A549 (cell line): ENCODE measurements at regions not wholly inside any gene's neighbourhood (a gene's known extent, or its start where the extent isn't known, plus 50 kb on each side); places are given as distances from the start of the nearest gene placed in this dataset.

ENCODE experiments used
- ATAC-seq, 2 experiments: fragments of 200-7000 bp in 1 of 2; fragments of >200 bp in 1 of 2; cut with Nextera tagmentation in 1 of 2; cut with Tn5 transposase in 1 of 2; 3 replicates each; pipeline versions ENCODE4 v1.8.0 to v1.9.1; 2018 to 2020; ENCODE audit warnings: mild to moderate bottlenecking in 1 of 2, moderate library complexity in 1 of 2
- CTCF ChIA-PET: fragments of 300-600 bp; sonication (Branson Sonifier 250); formaldehyde crosslinking; extraction: SDS; loops from one replicate; lab custom pipeline; 2021; ENCODE audit warnings: antibody characterized with exemption, inconsistent platforms; lab: Yijun Ruan, JAX
- POLR2A ChIA-PET: fragments of 350-600 bp; formaldehyde crosslinking; extraction: SDS; loops from one replicate; lab custom pipeline; 2021; ENCODE audit warnings: antibody characterized with exemption, inconsistent platforms; lab: Yijun Ruan, JAX
- DNase-seq, 2 experiments: peaks; one replicate each; pipeline versions ENCODE4 v3.0.0 to v3.0.0-alpha.2; 2011 to 2016; ENCODE audit warnings: low read depth in 1 of 2, low spot score in 1 of 2
- FAIRE-seq: peaks from 2 replicates; lab custom pipeline; 2011; peaks lifted over from hg19 to GRCh38; lab: Jason Lieb, UNC
- H3K27ac ChIP-seq, 2 experiments: fragments of >200 bp; sonication (Bioruptor Twin); formaldehyde crosslinking; 3 replicates each; pipeline ENCODE4 v1.5.1; 2016 to 2017
- H3K4me1 ChIP-seq: fragments of >200 bp; sonication (Bioruptor Twin); formaldehyde crosslinking; 3 replicates; pipeline ENCODE4 v1.6.1; 2016
- H3K4me2 ChIP-seq: fragments of >200 bp; sonication (Bioruptor Twin); formaldehyde crosslinking; 3 replicates; pipeline ENCODE4 v1.6.1; 2016
- H3K4me3 ChIP-seq: fragments of >200 bp; sonication (Bioruptor Twin); formaldehyde crosslinking; 3 replicates; pipeline ENCODE4 v1.5.1; 2016
- H3K9me3 ChIP-seq: fragments of >200 bp; sonication (Bioruptor Twin); formaldehyde crosslinking; 3 replicates; pipeline ENCODE4 v1.6.1; 2016
- BCL3 ChIP-seq: fragments of >200 bp; sonication (Bioruptor Twin); formaldehyde crosslinking; IDR thresholded peaks from 3 replicates; pipeline ENCODE4 v1.6.1; 2016
- BHLHE40 ChIP-seq: IDR thresholded peaks from 2 replicates; pipeline ENCODE4 v1.6.1; 2012; ENCODE audit warnings: low read depth, low read length, inconsistent platforms
- CBX8 ChIP-seq: fragments of 200-600 bp; sonication (generic); IDR thresholded peaks from 2 replicates; pipeline ENCODE4 v1.6.1; 2016
- CEBPB ChIP-seq, 2 experiments: fragments of >200 bp in 1 of 2; sonication (Bioruptor Twin) in 1 of 2; formaldehyde crosslinking in 1 of 2; IDR thresholded peaks; 2 replicates each; pipeline ENCODE4 v1.6.1; 2012 to 2016
- CHD4 ChIP-seq: fragments of 200-600 bp; sonication (generic); IDR thresholded peaks from 2 replicates; pipeline ENCODE4 v1.6.1; 2016; ENCODE audit warnings: antibody characterized with exemption, mild to moderate bottlenecking, borderline replicate concordance
- E2F6 ChIP-seq: IDR thresholded peaks from 2 replicates; pipeline ENCODE4 v1.6.1; 2012; ENCODE audit warnings: low read depth, borderline replicate concordance
- EHF ChIP-seq: fragments of 250-450 bp; sonication (Bioruptor Pico); IDR thresholded peaks from 2 replicates; pipeline ENCODE4 v1.5.0; 2020; ENCODE audit warnings: mild to moderate bottlenecking
- ELK1 ChIP-seq: fragments of 150-350 bp; IDR thresholded peaks from 2 replicates; pipeline ENCODE4 v1.6.1; 2014; ENCODE audit warnings: low read depth, mild to moderate bottlenecking, low read length
- HEYL ChIP-seq: fragments of 250-450 bp; sonication (Bioruptor Pico); IDR thresholded peaks from 2 replicates; pipeline ENCODE4 v1.8.0; 2021; ENCODE audit warnings: mild to moderate bottlenecking, moderate library complexity
- HOXB13 ChIP-seq: fragments of 250-450 bp; sonication (Bioruptor Pico); IDR thresholded peaks from 2 replicates; pipeline ENCODE4 v1.5.0; 2020; ENCODE audit warnings: low read depth, mild to moderate bottlenecking, moderate library complexity
- JUN ChIP-seq, 2 experiments: fragments of >200 bp; sonication (Bioruptor Twin); formaldehyde crosslinking; IDR thresholded peaks; 2 replicates in 1 of 2; 3 replicates in 1 of 2; pipeline ENCODE4 v1.6.1; 2016 to 2017
- KDM1A ChIP-seq: fragments of 200-600 bp; sonication (generic); IDR thresholded peaks from 2 replicates; pipeline ENCODE4 v1.6.1; 2016; ENCODE audit warnings: low read depth, mild to moderate bottlenecking
- MAFK ChIP-seq: fragments of 450-650 bp; IDR thresholded peaks from 2 replicates; pipeline ENCODE4 v1.6.1; 2014; ENCODE audit not compliant: partially characterized antibody
- MAZ ChIP-seq: fragments of 150-350 bp; IDR thresholded peaks from 2 replicates; pipeline ENCODE4 v1.6.1; 2014; ENCODE audit warnings: antibody characterized with exemption, low read depth, low read length, borderline replicate concordance
- MYC ChIP-seq: IDR thresholded peaks from 2 replicates; pipeline ENCODE4 v1.6.1; 2012; ENCODE audit warnings: mild to moderate bottlenecking, inconsistent platforms, low read length, improper control_type of control experiment, borderline replicate concordance
- NPAS2 ChIP-seq: fragments of 250-450 bp; sonication (Bioruptor Pico); IDR thresholded peaks from 2 replicates; pipeline ENCODE4 v1.8.0; 2022; ENCODE audit warnings: mild to moderate bottlenecking, moderate library complexity, borderline replicate concordance
- PHF8 ChIP-seq: fragments of 200-600 bp; sonication (generic); IDR thresholded peaks from 2 replicates; pipeline ENCODE4 v1.6.1; 2016; ENCODE audit warnings: low read depth, mild to moderate bottlenecking, antibody characterized with exemption, moderate library complexity, borderline replicate concordance
- POLR2A ChIP-seq: IDR thresholded peaks from 2 replicates; pipeline ENCODE4 v1.6.1; 2012; ENCODE audit warnings: mild to moderate bottlenecking, low read length
- POLR2AphosphoS2 ChIP-seq: conservative IDR thresholded peaks from 2 replicates; pipeline ENCODE4 v1.6.1; 2012; ENCODE audit warnings: low read length, improper control_type of control experiment, inconsistent platforms
- SMC3 ChIP-seq: fragments of >200 bp; sonication (Bioruptor Twin); formaldehyde crosslinking; IDR thresholded peaks from 3 replicates; pipeline ENCODE4 v1.6.1; 2018; ENCODE audit warnings: inconsistent platforms
- TP53 ChIP-seq: fragments of 250-450 bp; sonication (Bioruptor Pico); IDR thresholded peaks from 2 replicates; pipeline ENCODE4 v1.5.0; 2021; ENCODE audit warnings: mild to moderate bottlenecking, moderate library complexity
- ZC3H11A ChIP-seq: fragments of 450-650 bp; IDR thresholded peaks from 2 replicates; pipeline ENCODE4 v1.6.1; 2014; ENCODE audit warnings: antibody characterized with exemption, mild to moderate bottlenecking
- WGBS: methylation state at CpG from one replicate; pipeline ENCODE4 v1.1.6; 2017; ENCODE audit errors: missing lambda C conversion rate; 5-methylcytosine and 5-hydroxymethylcytosine counted together
- TF ChIP-seq, protein P1 (sequence below): fragments of 250-450 bp; sonication (Bioruptor Pico); IDR thresholded peaks from 2 replicates; pipeline ENCODE4 v1.5.0; 2021; ENCODE audit warnings: mild to moderate bottlenecking, moderate library complexity, borderline replicate concordance

DNA sequence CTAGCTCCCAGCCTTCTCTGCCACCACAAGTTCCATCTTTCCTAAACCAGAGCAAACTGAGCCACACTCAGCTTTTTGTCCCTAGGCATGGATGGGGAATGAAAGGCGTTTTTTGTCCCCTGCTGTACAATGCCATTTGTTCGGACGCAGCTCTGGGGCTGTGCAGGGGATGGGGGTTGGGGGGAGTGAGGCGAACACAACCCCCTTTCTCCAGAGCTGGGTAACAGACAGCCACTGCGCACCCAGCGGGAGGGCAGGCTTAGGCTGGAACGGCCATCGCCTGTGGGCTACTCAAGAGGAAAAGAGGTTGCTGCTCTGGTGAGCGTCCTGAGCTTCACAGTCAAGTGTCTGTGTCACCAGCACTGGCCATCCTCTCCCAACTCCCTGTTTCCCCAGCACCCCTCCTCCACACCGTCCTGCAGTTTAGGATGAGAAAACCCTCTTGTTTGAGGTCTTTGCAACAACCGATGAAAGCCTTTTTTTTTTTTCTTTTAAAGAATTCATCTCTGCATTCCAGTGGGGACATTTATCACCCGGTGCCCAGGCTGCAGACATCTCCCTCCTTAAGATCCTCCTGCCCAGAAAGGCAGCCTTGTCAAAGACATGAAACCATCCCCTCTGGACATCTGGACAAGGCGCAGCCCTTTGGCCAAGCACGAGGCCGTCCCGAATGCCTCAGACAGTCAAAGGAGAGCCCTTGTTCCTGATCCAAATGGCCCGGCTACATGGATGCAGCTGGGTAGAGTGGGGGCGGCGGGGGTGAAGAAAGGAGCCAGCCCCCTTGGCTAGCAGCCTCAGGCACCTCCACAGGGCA is 419.6 kb downstream of the BCOR start:
- H3K27ac ChIP-seq: no peak overlapping the region
- H3K4me3 ChIP-seq: no peak overlapping the region
- no peak for DNase-seq
- H3K4me2 ChIP-seq: no peak overlapping the region
- POLR2A ChIA-PET: no interaction called here
- H3K9me3 ChIP-seq: no peaks in the 10 kb centered on the region
- FAIRE-seq: no peak
- CTCF ChIA-PET: interaction anchor here (1.4 kb wide), 1 partner anchor 9 kb away, joined by 3 read pairs; no protein-coding TSS in a partner anchor
- no peaks in the 10 kb centered on the region for H3K4me1 ChIP-seq
- no peak for TF ChIP-seq POLR2A
- TF ChIP-seq EHF (CRISPR knock-in tag): no peak
- no peak for TF ChIP-seq BCL3
- no peak for TF ChIP-seq POLR2AphosphoS2
- TF ChIP-seq E2F6: no peak
- no peak for TF ChIP-seq PHF8
- no peak for TF ChIP-seq ZC3H11A
- TF ChIP-seq JUN (IDR thresholded peaks at IDR 0.05): no peak
- no peak for TF ChIP-seq SMC3
- TF ChIP-seq CEBPB (IDR thresholded peaks at IDR 0.05): no peak
- no peak for TF ChIP-seq ELK1
- TF ChIP-seq NPAS2 (CRISPR knock-in tag): no peak
- TF ChIP-seq HOXB13 (CRISPR knock-in tag): no peak
- WGBS: 85% methylated on average over 16 of the region's 19 CpGs
- ATAC-seq: no peak

- FAIRE-seq (no peak), ATAC-seq (no peak), DNase-seq (no peak)
- TF ChIP-seq POLR2A: no peak
- TF ChIP-seq CHD4: no peak
- no peak for TF ChIP-seq POLR2AphosphoS2
- TF ChIP-seq KDM1A: no peak
- TF ChIP-seq SMC3: no peak
- TF ChIP-seq CEBPB (IDR thresholded peaks at IDR 0.05): no peak
- TF ChIP-seq JUN (IDR thresholded peaks at IDR 0.05): no peak
- no peak for TF ChIP-seq TP53 (CRISPR knock-in tag)
- no peak for TF ChIP-seq HEYL
- no peak for TF ChIP-seq MAZ
- ChIA-PET CTCF (interaction anchor here (1.4 kb wide), 1 partner anchor 9 kb away, joined by 3 read pairs; no protein-coding TSS in a partner anchor), POLR2A (no interaction called here)
- Histone ChIP-seq H3K4me2 (no peak overlapping the region), H3K4me1 (no peaks in the 10 kb centered on the region), H3K4me3 (no peak overlapping the region), H3K9me3 (no peaks in the 10 kb centered on the region), H3K27ac (no peak overlapping the region)
- 17% methylated on average over 1 of the region's 4 CpGs for WGBS
These were observed 418.8 kb downstream of the BCOR start for GRCh38 chrX:39678914-39679313.

DNA sequence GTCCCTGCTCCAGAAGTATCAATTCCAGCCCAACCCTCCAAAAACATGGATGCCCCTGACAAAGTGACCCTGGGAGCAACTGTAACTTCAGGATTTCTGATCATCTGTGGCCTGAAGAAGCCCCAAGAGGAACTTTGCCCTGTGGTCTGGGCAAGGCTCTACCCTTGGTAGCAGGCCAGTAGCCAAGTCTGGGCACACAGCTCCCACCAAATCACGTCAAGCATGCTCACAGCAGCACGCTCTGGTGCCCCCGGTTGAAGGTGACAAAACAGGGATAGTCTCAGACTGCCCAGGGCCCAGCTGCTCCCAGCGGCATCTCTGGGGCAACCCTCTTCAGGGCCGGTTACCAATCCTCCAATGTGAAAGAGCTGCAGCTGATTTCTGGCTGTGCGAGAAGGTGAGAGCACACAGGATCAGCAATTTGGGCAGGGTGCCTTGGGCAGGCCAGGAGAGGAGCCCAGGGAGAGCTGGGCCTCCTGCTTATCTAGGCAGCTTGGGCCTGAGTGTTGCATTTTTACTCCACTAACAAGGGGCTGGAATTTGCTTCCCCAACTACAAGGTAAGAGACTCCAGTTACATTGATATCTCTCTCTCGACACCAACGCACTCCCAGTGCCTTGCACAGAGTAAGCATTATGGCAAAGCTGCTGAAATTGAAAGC is 418.1 kb downstream of the BCOR start:
- Histone ChIP-seq H3K4me2 (no peak overlapping the region), H3K9me3 (no peaks in the 10 kb centered on the region), H3K4me1 (no peaks in the 10 kb centered on the region), H3K4me3 (no peak overlapping the region), H3K27ac (no peak overlapping the region)
- POLR2A ChIA-PET: no interaction called here
- no peak for FAIRE-seq
- CTCF ChIA-PET: interaction anchor here (1.4 kb wide), 1 partner anchor 8 kb away, joined by 3 read pairs; no protein-coding TSS in a partner anchor
- no peak for DNase-seq
- TF ChIP-seq MYC (no peak), MAFK (no peak), BHLHE40 (no peak), POLR2A (no peak), CBX8 (no peak)
- TF ChIP-seq, protein P1, sequence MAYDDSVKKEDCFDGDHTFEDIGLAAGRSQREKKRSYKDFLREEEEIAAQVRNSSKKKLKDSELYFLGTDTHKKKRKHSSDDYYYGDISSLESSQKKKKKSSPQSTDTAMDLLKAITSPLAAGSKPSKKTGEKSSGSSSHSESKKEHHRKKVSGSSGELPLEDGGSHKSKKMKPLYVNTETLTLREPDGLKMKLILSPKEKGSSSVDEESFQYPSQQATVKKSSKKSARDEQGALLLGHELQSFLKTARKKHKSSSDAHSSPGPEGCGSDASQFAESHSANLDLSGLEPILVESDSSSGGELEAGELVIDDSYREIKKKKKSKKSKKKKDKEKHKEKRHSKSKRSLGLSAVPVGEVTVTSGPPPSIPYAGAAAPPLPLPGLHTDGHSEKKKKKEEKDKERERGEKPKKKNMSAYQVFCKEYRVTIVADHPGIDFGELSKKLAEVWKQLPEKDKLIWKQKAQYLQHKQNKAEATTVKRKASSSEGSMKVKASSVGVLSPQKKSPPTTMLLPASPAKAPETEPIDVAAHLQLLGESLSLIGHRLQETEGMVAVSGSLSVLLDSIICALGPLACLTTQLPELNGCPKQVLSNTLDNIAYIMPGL (CRISPR knock-in tag): no peak
- no peak for ATAC-seq
- WGBS: 89% methylated on average over 8 of the region's 8 CpGs
